Right renal cortex interstitium (tissue), 3 donors: ENCODE measurements at regions not wholly inside any gene's neighbourhood (a gene's known extent, or its start where the extent isn't known, plus 50 kb on each side); places are given as distances from the start of the nearest gene placed in this dataset.

Experiments
- DNase-seq, 3 donors: peaks; one replicate each; pipeline ENCODE4 v3.0.0-alpha.2; 2013; ENCODE audit warnings: low read depth in 3 of 3, low spot score in 2 of 3

GRCh38 chr2:215772634-215773563 is 240.5 kb downstream of the MREG start:
- DNase-seq = no peak

GRCh38 chr2:215772003-215772402 is 241.3 kb downstream of the MREG start:
- DNase-seq = no peak

- DNase-seq = no peak
These were observed 242.1 kb downstream of the MREG start for GRCh38 chr2:215771241-215771640.

GRCh38 chr2:215770668-215771067 is 242.7 kb downstream of the MREG start:
- DNase-seq = no peak

- no peak for DNase-seq
These were observed 244.1 kb downstream of the MREG start for GRCh38 chr2:215769246-215769645.

- DNase-seq = no peak
These were observed 245.7 kb downstream of the MREG start for GRCh38 chr2:215767625-215768024.

- DNase-seq = no peak
These were observed 247.5 kb downstream of the MREG start for GRCh38 chr2:215765729-215766360.

GRCh38 chr2:215764441-215765048 is 248.8 kb downstream of the MREG start:
- no peak for DNase-seq

- no peak for DNase-seq
These were observed 252.8 kb downstream of the MREG start for GRCh38 chr2:215760557-215760956.

- DNase-seq = no peak
These were observed 253.3 kb downstream of the MREG start for GRCh38 chr2:215760091-215760490.

- no peak for DNase-seq
These were observed 254.7 kb downstream of the MREG start for GRCh38 chr2:215758691-215759090.

GRCh38 chr2:215756346-215756730 is 257.0 kb downstream of the MREG start:
- no peak for DNase-seq

- DNase-seq = no peak
These were observed 257.6 kb downstream of the MREG start for GRCh38 chr2:215755641-215756345.

GRCh38 chr2:215754546-215754945 is 258.8 kb downstream of the MREG start:
- no peak for DNase-seq

- no peak for DNase-seq
These were observed 259.5 kb downstream of the MREG start for GRCh38 chr2:215753808-215754207.

GRCh38 chr2:215752991-215753390 is 260.4 kb downstream of the MREG start:
- DNase-seq = no peak

GRCh38 chr2:215752436-215752835 is 260.9 kb downstream of the MREG start:
- no peak for DNase-seq

- DNase-seq = no peak
These were observed 261.5 kb downstream of the MREG start for GRCh38 chr2:215751911-215752272.

GRCh38 chr2:215751200-215751910 is 262.0 kb downstream of the MREG start:
- no peak for DNase-seq

GRCh38 chr2:215750763-215751162 is 262.6 kb downstream of the MREG start:
- DNase-seq = no peak
